Activated T-cell treated with anti-CD3 and anti-CD28 coated beads, Interleukin-2, amount 50 U/mL, for 72 hours (primary cell): ENCODE measurements at regions not wholly inside any gene's neighbourhood (a gene's known extent, or its start where the extent isn't known, plus 50 kb on each side); places are given as distances from the start of the nearest gene placed in this dataset.

Experiments
- ATAC-seq, 2 donors: fragments of 150-1000 bp; cut with Tn5 transposase; replicated peaks in 1 of 2; 2 replicates each; pipeline ENCODE4 v1.10.0; 2021; ENCODE audit warnings: moderate library complexity in 2 of 2, mild to moderate bottlenecking in 1 of 2
- DNase-seq, 2 donors: peaks; one replicate each; pipeline ENCODE4 v3.0.0; 2021 to 2022; ENCODE audit warnings: mixed read lengths in 1 of 2
- H3K27ac Mint-ChIP-seq: one replicate; pipeline ENCODE4 v1.8.0; 2022; ENCODE audit warnings: mild to moderate bottlenecking, moderate library complexity, mixed read lengths
- H3K27me3 Mint-ChIP-seq: one replicate; pipeline ENCODE4 v1.8.0; 2022; ENCODE audit warnings: low read depth, mixed read lengths
- H3K36me3 Mint-ChIP-seq, 2 donors: one replicate each; pipeline ENCODE4 v1.8.0; 2022; ENCODE audit warnings: mixed read lengths in 2 of 2, mild to moderate bottlenecking in 1 of 2; ENCODE audit not compliant: insufficient read depth in 2 of 2
- H3K4me1 Mint-ChIP-seq: one replicate; pipeline ENCODE4 v1.8.0; 2022; ENCODE audit warnings: low read depth, mixed read lengths
- H3K4me3 Mint-ChIP-seq, 2 donors: one replicate each; pipeline ENCODE4 v1.8.0; 2022; ENCODE audit warnings: mild to moderate bottlenecking in 2 of 2, mixed read lengths in 2 of 2, moderate library complexity in 2 of 2
- H3K9me3 Mint-ChIP-seq, 2 donors: one replicate each; pipeline ENCODE4 v1.8.0; 2022; ENCODE audit warnings: mixed read lengths in 2 of 2

GRCh38 chr9:115922444-115922843 lies 231.1 kb upstream of the PAPPA start:
- Mint-ChIP-seq H3K36me3 (no peaks in the 10 kb centered on the region), H3K27me3 (no peaks in the 10 kb centered on the region), H3K27ac (no peak overlapping the region), H3K4me3 (no peak overlapping the region), H3K9me3 (peaks cover 6 to 9% of the 10 kb centered on the region in 2 donors), H3K4me1 (no peaks in the 10 kb centered on the region)
- ATAC-seq (no peak), DNase-seq (no peak)

- H3K4me3 Mint-ChIP-seq: no peak overlapping the region
- H3K9me3 Mint-ChIP-seq: peaks cover 7 to 9% of the 10 kb centered on the region in 2 donors
- ATAC-seq: no peak
- H3K36me3 Mint-ChIP-seq: no peaks in the 10 kb centered on the region
- H3K27me3 Mint-ChIP-seq: no peaks in the 10 kb centered on the region
- no peak for DNase-seq
- H3K4me1 Mint-ChIP-seq: no peaks in the 10 kb centered on the region
- no peak overlapping the region for H3K27ac Mint-ChIP-seq
Measured at GRCh38 chr9:115923410-115923809, 230.2 kb upstream of the PAPPA start.

GRCh38 chr9:115923903-115924668 lies 229.5 kb upstream of the PAPPA start:
- H3K27ac Mint-ChIP-seq: no peak overlapping the region
- ATAC-seq: no peak
- H3K4me1 Mint-ChIP-seq: no peaks in the 10 kb centered on the region
- no peak overlapping the region for H3K4me3 Mint-ChIP-seq
- no peak for DNase-seq
- H3K27me3 Mint-ChIP-seq: no peaks in the 10 kb centered on the region
- peaks cover 7 to 9% of the 10 kb centered on the region in 2 donors for H3K9me3 Mint-ChIP-seq
- no peaks in the 10 kb centered on the region for H3K36me3 Mint-ChIP-seq

GRCh38 chr9:115924669-115924987 lies 229.0 kb upstream of the PAPPA start:
- peaks cover 7 to 9% of the 10 kb centered on the region in 2 donors for H3K9me3 Mint-ChIP-seq
- H3K36me3 Mint-ChIP-seq: no peaks in the 10 kb centered on the region
- no peaks in the 10 kb centered on the region for H3K4me1 Mint-ChIP-seq
- no peak overlapping the region for H3K4me3 Mint-ChIP-seq
- no peak overlapping the region for H3K27ac Mint-ChIP-seq
- ATAC-seq (no peak), DNase-seq (no peak)
- H3K27me3 Mint-ChIP-seq: no peaks in the 10 kb centered on the region

GRCh38 chr9:115925424-115925823 lies 228.2 kb upstream of the PAPPA start:
- Mint-ChIP-seq H3K9me3 (peaks cover 7 to 9% of the 10 kb centered on the region in 2 donors), H3K4me1 (no peaks in the 10 kb centered on the region), H3K27me3 (no peaks in the 10 kb centered on the region), H3K4me3 (no peak overlapping the region), H3K36me3 (no peaks in the 10 kb centered on the region), H3K27ac (no peak overlapping the region)
- no peak for ATAC-seq
- no peak for DNase-seq

GRCh38 chr9:115930472-115930871 lies 223.1 kb upstream of the PAPPA start:
- Mint-ChIP-seq H3K9me3 (peaks cover 5 to 6% of the 10 kb centered on the region in 2 donors), H3K27ac (no peak overlapping the region), H3K36me3 (no peaks in the 10 kb centered on the region), H3K4me3 (no peak overlapping the region), H3K4me1 (no peaks in the 10 kb centered on the region), H3K27me3 (no peaks in the 10 kb centered on the region)
- ATAC-seq (no peak), DNase-seq (no peak)

GRCh38 chr9:115938479-115938878 lies 215.1 kb upstream of the PAPPA start:
- H3K4me1 Mint-ChIP-seq: no peaks in the 10 kb centered on the region

GRCh38 chr9:115939065-115939765 lies 214.4 kb upstream of the PAPPA start:
- DNase-seq: no peak
- Mint-ChIP-seq H3K4me1 (no peaks in the 10 kb centered on the region), H3K27me3 (no peaks in the 10 kb centered on the region), H3K4me3 (no peak overlapping the region), H3K36me3 (no peaks in the 10 kb centered on the region), H3K9me3 (peaks cover 4 to 8% of the 10 kb centered on the region in 2 donors), H3K27ac (no peak overlapping the region)
- no peak for ATAC-seq

More at GRCh38 chr9:115938479-115938878, 215.1 kb upstream of the PAPPA start:
- Mint-ChIP-seq H3K27me3 (no peaks in the 10 kb centered on the region), H3K9me3 (peaks cover 4 to 8% of the 10 kb centered on the region in 2 donors), H3K4me3 (no peak overlapping the region), H3K27ac (no peak overlapping the region), H3K36me3 (no peaks in the 10 kb centered on the region)
- no peak for DNase-seq
- ATAC-seq: no peak

- Mint-ChIP-seq H3K27ac (no peak overlapping the region), H3K36me3 (no peaks in the 10 kb centered on the region), H3K9me3 (peaks cover 4 to 6% of the 10 kb centered on the region in 2 donors), H3K27me3 (no peaks in the 10 kb centered on the region), H3K4me3 (no peak overlapping the region), H3K4me1 (no peaks in the 10 kb centered on the region)
- ATAC-seq: no peak
- DNase-seq: no peak
Measured at GRCh38 chr9:115941561-115942315, 211.9 kb upstream of the PAPPA start.

GRCh38 chr9:115943431-115944165 lies 210.0 kb upstream of the PAPPA start:
- H3K27me3 Mint-ChIP-seq: no peaks in the 10 kb centered on the region
- no peak overlapping the region for H3K4me3 Mint-ChIP-seq
- ATAC-seq: no peak
- no peak overlapping the region for H3K27ac Mint-ChIP-seq
- H3K36me3 Mint-ChIP-seq: no peaks in the 10 kb centered on the region
- no peak for DNase-seq
- peaks cover 4 to 6% of the 10 kb centered on the region in 2 donors for H3K9me3 Mint-ChIP-seq
- H3K4me1 Mint-ChIP-seq: no peaks in the 10 kb centered on the region

- no peaks in the 10 kb centered on the region for H3K27me3 Mint-ChIP-seq
- DNase-seq (no peak), ATAC-seq (no peak)
- H3K9me3 Mint-ChIP-seq: peaks cover 2 to 4% of the 10 kb centered on the region in 2 donors
- no peak overlapping the region for H3K4me3 Mint-ChIP-seq
- H3K4me1 Mint-ChIP-seq: no peaks in the 10 kb centered on the region
- peak overlapping the region; percentile 55 for H3K27ac Mint-ChIP-seq
- no peaks in the 10 kb centered on the region for H3K36me3 Mint-ChIP-seq
Measured at GRCh38 chr9:115944166-115944948, 209.2 kb upstream of the PAPPA start.

GRCh38 chr9:115945009-115945431 lies 208.6 kb upstream of the PAPPA start:
- no peak for ATAC-seq
- no peak for DNase-seq
- no peaks in the 10 kb centered on the region for H3K4me1 Mint-ChIP-seq
- H3K27me3 Mint-ChIP-seq: no peaks in the 10 kb centered on the region
- peaks cover 3 to 4% of the 10 kb centered on the region in 2 donors for H3K9me3 Mint-ChIP-seq
- no peaks in the 10 kb centered on the region for H3K36me3 Mint-ChIP-seq
- H3K27ac Mint-ChIP-seq: no peak overlapping the region
- no peak overlapping the region for H3K4me3 Mint-ChIP-seq
